ENCODE measurements at regions not wholly inside any gene's neighbourhood (a gene's known extent, or its start where the extent isn't known, plus 50 kb on each side); places are given as distances from the start of the nearest gene placed in this dataset.

GRCh38 chr14:76662580-76662979, 98.7 kb upstream of the VASH1 start:
- TF ChIP-seq CSDC2 (CRISPR knock-in tag; IDR thresholded peaks at IDR 0.05) (no peak), TCF4 (CRISPR knock-in tag; IDR thresholded peaks at IDR 0.05; ENCODE audit: borderline replicate concordance) (no peak)
